Right cardiac atrium (tissue), 5 donors: ENCODE measurements at regions not wholly inside any gene's neighbourhood (a gene's known extent, or its start where the extent isn't known, plus 50 kb on each side); places are given as distances from the start of the nearest gene placed in this dataset.

Experiments
- ATAC-seq, 2 donors: fragments of 200-7000 bp; cut with Tn5 transposase; one replicate each; pipeline versions ENCODE4 v1.8.0 to v1.9.1; 2020; ENCODE audit warnings: moderate library complexity in 2 of 2, mild to moderate bottlenecking in 1 of 2
- DNase-seq, 3 donors: peaks; one replicate each; pipeline ENCODE4 v3.0.0-alpha.2; 2020
- H3K27ac ChIP-seq: one replicate; pipeline ENCODE4 v1.5.1; 2013; ENCODE audit warnings: mild to moderate bottlenecking, low read length, control low read depth, moderate library complexity
- H3K27me3 ChIP-seq: one replicate; pipeline ENCODE4 v1.6.1; 2013; ENCODE audit not compliant: control insufficient read depth, insufficient read depth
- H3K4me1 ChIP-seq: one replicate; pipeline ENCODE4 v1.6.1; 2013; ENCODE audit warnings: low read length; ENCODE audit not compliant: control insufficient read depth, insufficient read depth
- H3K4me3 ChIP-seq: one replicate; pipeline ENCODE4 v1.5.1; 2013; ENCODE audit warnings: low read length, control low read depth
- H3K9me3 ChIP-seq: one replicate; pipeline ENCODE4 v1.6.1; 2013; ENCODE audit warnings: low read length; ENCODE audit not compliant: control insufficient read depth
- WGBS: extraction: QIAGEN DNeasy Blood & Tissue Kit; methylation state at CpG from one replicate; pipeline ENCODE4 v1.1.7; 2013; 5-methylcytosine and 5-hydroxymethylcytosine counted together
- intact Hi-C, 4 donors: fragments of 100-400 bp; cut with DNase I; formaldehyde crosslinking; loops; one replicate each; pipeline versions ENCODE4 v1.11.0 to v1.14.0; 2022 to 2023
- donor health status: healthy with polysubstance abuse.
- donor health status: DM: no; HTN: yes; CAD: no.
- donor health status: DM: no; HTN: no; CAD: no.
- donor health status: DM: no; HTN: yes; CAD: no; lungs with severe emphysema.
- donor health status: DM: yes; HTN: yes; CAD: no.

GRCh38 chr13:78743973-78744372 lies 85.0 kb upstream of the OBI1 start:
- Histone ChIP-seq H3K27me3 (no peaks in the 10 kb centered on the region), H3K9me3 (no peaks in the 10 kb centered on the region), H3K4me1 (no peaks in the 10 kb centered on the region), H3K4me3 (no peak overlapping the region), H3K27ac (no peak overlapping the region)
- intact Hi-C loops, result no loop called here
- WGBS, result 75% methylated on average over 3 of the region's 3 CpGs
- no peak for ATAC-seq
- DNase-seq, result no peak

GRCh38 chr13:78742659-78743058 lies 83.7 kb upstream of the OBI1 start:
- no peak for ATAC-seq

DNA sequence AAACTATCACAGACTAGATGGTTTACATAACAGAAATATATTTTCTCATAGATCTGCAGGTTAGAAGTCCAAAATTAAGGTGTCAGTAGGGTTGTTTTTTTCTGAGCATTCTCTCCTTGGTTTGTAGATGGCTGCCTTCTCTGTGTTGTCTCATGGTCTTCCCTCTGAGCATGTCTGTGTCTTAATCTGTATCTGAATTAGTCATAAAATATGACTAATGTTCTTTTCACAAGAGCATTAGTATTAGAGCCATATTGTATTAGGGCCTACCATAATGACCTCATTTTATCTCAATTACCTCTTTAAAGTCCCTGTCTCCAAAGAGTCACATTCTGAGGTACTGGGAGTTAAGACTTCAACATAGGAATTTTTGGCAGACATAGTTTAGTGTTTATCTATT lies 77.2 kb upstream of the OBI1 start:
- intact Hi-C loops, result no loop called here
- no peak overlapping the region for H3K4me3 ChIP-seq
- no peak overlapping the region for H3K27ac ChIP-seq
- no peak for ATAC-seq
- no peaks in the 10 kb centered on the region for H3K27me3 ChIP-seq
- no peak for DNase-seq
- no peaks in the 10 kb centered on the region for H3K4me1 ChIP-seq
- no peaks in the 10 kb centered on the region for H3K9me3 ChIP-seq

More at GRCh38 chr13:78742659-78743058, 83.7 kb upstream of the OBI1 start:
- no peaks in the 10 kb centered on the region for H3K4me1 ChIP-seq
- intact Hi-C loops, result no loop called here
- no peak overlapping the region for H3K4me3 ChIP-seq
- DNase-seq, result no peak
- H3K27ac ChIP-seq, result no peak overlapping the region
- H3K27me3 ChIP-seq, result no peaks in the 10 kb centered on the region
- H3K9me3 ChIP-seq, result no peaks in the 10 kb centered on the region
- 54% methylated on average over 5 of the region's 5 CpGs for WGBS

DNA sequence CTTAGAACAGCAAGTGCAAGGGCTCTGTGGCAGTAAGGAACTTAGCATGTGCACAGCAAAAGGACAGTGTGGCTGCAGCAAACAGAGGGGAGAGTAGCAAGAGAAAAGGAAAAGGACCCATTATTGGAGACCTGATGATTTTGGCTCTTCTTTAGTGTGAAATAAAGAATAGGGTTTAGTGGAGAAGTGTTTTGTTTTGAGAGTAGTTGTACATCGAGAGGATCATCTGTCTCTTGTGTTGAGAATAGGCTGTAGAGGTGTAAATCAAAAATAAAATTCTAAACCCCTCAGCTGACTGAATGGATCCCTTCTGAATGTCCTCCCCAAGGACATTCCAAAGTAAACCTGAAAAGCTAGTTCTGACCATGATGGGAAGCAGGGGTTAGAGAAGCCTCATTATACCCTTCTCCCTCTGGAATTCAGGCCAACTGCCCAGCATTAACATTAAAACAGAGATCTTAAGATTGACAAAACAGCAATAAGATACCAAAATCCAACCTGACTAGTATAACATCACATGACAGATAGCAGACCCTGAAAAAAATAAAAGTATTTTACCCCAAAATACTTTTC lies 73.6 kb upstream of the OBI1 start:
- WGBS, result 94% methylated on average over 1 of the region's 1 CpG
- ATAC-seq (no peak), DNase-seq (no peak)
- Histone ChIP-seq H3K9me3 (no peaks in the 10 kb centered on the region), H3K27me3 (no peaks in the 10 kb centered on the region), H3K4me3 (no peak overlapping the region), H3K4me1 (no peaks in the 10 kb centered on the region), H3K27ac (no peak overlapping the region)
- intact Hi-C loops, result no loop called here

DNA sequence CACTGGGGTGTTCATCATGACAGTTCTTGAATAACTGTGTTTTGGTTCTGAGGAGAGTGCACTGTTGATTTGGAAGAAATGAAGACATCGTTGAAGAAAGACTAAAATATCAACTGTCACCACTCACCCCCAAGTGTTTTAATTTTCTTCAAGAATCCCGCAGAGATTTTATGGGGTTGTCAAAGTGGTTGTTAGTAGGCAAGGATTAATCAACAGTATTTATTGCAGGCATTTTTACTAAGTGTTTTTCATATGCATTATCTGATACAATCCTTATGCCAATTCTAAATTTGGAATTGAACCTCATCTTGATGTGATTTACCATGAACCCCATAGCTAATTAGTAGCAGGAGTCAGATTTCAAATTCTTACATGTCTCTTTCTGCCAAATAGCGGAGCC lies 63.7 kb upstream of the OBI1 start:
- no peak overlapping the region for H3K4me3 ChIP-seq
- DNase-seq (no peak), ATAC-seq (no peak)
- H3K4me1 ChIP-seq, result no peaks in the 10 kb centered on the region
- H3K27me3 ChIP-seq, result no peaks in the 10 kb centered on the region
- WGBS, result 76% methylated on average over 3 of the region's 3 CpGs
- no peak overlapping the region for H3K27ac ChIP-seq
- intact Hi-C loops, result no loop called here
- H3K9me3 ChIP-seq, result no peaks in the 10 kb centered on the region

- no peaks in the 10 kb centered on the region for H3K27me3 ChIP-seq
- H3K27ac ChIP-seq, result no peak overlapping the region
- ATAC-seq (no peak), DNase-seq (no peak)
- 95% methylated on average over 2 of the region's 2 CpGs for WGBS
- intact Hi-C loops, result no loop called here
- H3K9me3 ChIP-seq, result no peaks in the 10 kb centered on the region
- H3K4me1 ChIP-seq, result no peaks in the 10 kb centered on the region
- no peak overlapping the region for H3K4me3 ChIP-seq
Measured at GRCh38 chr13:78719367-78719766, 60.4 kb upstream of the OBI1 start.

GRCh38 chr13:78714717-78715116 lies 55.8 kb upstream of the OBI1 start:
- intact Hi-C loops, result no loop called here
- DNase-seq (no peak), ATAC-seq (no peak)
- Histone ChIP-seq H3K4me3 (no peak overlapping the region), H3K4me1 (no peaks in the 10 kb centered on the region), H3K27ac (no peak overlapping the region), H3K9me3 (no peaks in the 10 kb centered on the region), H3K27me3 (no peaks in the 10 kb centered on the region)
- WGBS, result 65% methylated on average over 1 of the region's 1 CpG

- DNase-seq, result no peak
- ATAC-seq, result no peak
- no peaks in the 10 kb centered on the region for H3K4me1 ChIP-seq
- 51% methylated on average over 4 of the region's 4 CpGs for WGBS
- H3K27ac ChIP-seq, result no peak overlapping the region
- intact Hi-C loops, result no loop called here
- H3K4me3 ChIP-seq, result no peak overlapping the region
- H3K9me3 ChIP-seq, result no peaks in the 10 kb centered on the region
- H3K27me3 ChIP-seq, result no peaks in the 10 kb centered on the region
Measured at GRCh38 chr13:78712831-78713230, 53.9 kb upstream of the OBI1 start.

DNA sequence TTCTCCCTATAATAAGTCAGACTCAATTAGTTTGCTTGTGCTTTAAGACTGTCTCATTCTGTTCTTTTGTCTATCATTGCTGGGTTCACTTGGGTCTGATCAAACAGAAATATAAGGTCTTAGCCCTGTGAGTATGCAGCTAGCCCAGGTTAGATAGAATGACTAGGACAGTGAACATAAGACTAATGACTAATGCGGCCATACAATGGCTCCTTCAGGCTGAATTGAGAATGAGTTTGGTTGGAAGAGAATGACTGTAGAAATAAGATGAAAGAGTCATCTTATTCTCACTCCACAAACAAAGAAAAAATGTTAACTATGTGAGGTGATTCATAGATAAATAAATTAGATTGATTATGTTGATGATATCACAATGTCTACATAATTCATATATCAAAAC lies 50.1 kb upstream of the OBI1 start:
- no peak for DNase-seq
- Histone ChIP-seq H3K4me3 (no peak overlapping the region), H3K27ac (no peak overlapping the region), H3K27me3 (no peaks in the 10 kb centered on the region), H3K4me1 (no peaks in the 10 kb centered on the region), H3K9me3 (no peaks in the 10 kb centered on the region)
- intact Hi-C loops, result no loop called here
- 98% methylated on average over 1 of the region's 1 CpG for WGBS
- no peak for ATAC-seq
